Stimulated activated CD8-positive, alpha-beta memory T cell treated with anti-CD3 and anti-CD28 coated beads, Interleukin-4, amount 100 ng/mL, for 48 hours (primary cell): ENCODE measurements at regions not wholly inside any gene's neighbourhood (a gene's known extent, or its start where the extent isn't known, plus 50 kb on each side); places are given as distances from the start of the nearest gene placed in this dataset.
A peak's percentile ranks its signal among the peaks of the same experiment; 100 is the strongest.

Experiments used
- DNase-seq: peaks from one replicate; pipeline ENCODE4 v3.0.0-alpha.2; 2020

GRCh38 chr1:23614032-23614660, 54.8 kb upstream of the ID3 start:
- no peak for DNase-seq

GRCh38 chr1:23613191-23614031, 54.1 kb upstream of the ID3 start:
- peak; percentile 52 for DNase-seq

- no peak for DNase-seq
These were observed 52.5 kb upstream of the ID3 start for GRCh38 chr1:23611601-23612327.

- no peak for DNase-seq
These were observed 51.4 kb upstream of the ID3 start for GRCh38 chr1:23610677-23611076.

GRCh38 chr1:23609971-23610370, 50.7 kb upstream of the ID3 start:
- no peak for DNase-seq
